ENCODE measurements at regions not wholly inside any gene's neighbourhood (a gene's known extent, or its start where the extent isn't known, plus 50 kb on each side); places are given as distances from the start of the nearest gene placed in this dataset.

- no peak for DNase-seq (ENCODE audit: low spot score)
Observed at GRCh38 chr1:104830534-104830933, 1080.8 kb downstream of the AMY1C start.

- DNase-seq (ENCODE audit: low spot score) = no peak
Observed at GRCh38 chr1:104852151-104852550, 1102.5 kb downstream of the AMY1C start.

- DNase-seq (ENCODE audit: low spot score) = no peak
Observed at GRCh38 chr1:104853276-104853675, 1103.6 kb downstream of the AMY1C start.

GRCh38 chr1:104854529-104854928 is 1104.8 kb downstream of the AMY1C start:
- no peak for DNase-seq (ENCODE audit: low spot score)

- DNase-seq (ENCODE audit: low spot score) = no peak
Observed at GRCh38 chr1:104855550-104855949, 1105.9 kb downstream of the AMY1C start.

GRCh38 chr1:104856091-104856490 is 1106.4 kb downstream of the AMY1C start:
- no peak for DNase-seq (ENCODE audit: low spot score)

- DNase-seq (ENCODE audit: low spot score) = no peak
Observed at GRCh38 chr1:104856518-104856917, 1106.8 kb downstream of the AMY1C start.

GRCh38 chr1:104868794-104869193 is 1119.1 kb downstream of the AMY1C start:
- DNase-seq (ENCODE audit: low spot score) = no peak

GRCh38 chr1:104874044-104874443 is 1124.3 kb downstream of the AMY1C start:
- DNase-seq (ENCODE audit: low spot score) = no peak

- DNase-seq (ENCODE audit: low spot score) = no peak
Observed at GRCh38 chr1:104878203-104878909, 1128.7 kb downstream of the AMY1C start.

- DNase-seq (ENCODE audit: low spot score) = no peak
Observed at GRCh38 chr1:104884939-104885338, 1135.2 kb downstream of the AMY1C start.

- DNase-seq (ENCODE audit: low spot score) = no peak
Observed at GRCh38 chr1:104905322-104905721, 1155.6 kb downstream of the AMY1C start.

GRCh38 chr1:104906141-104906540 is 1156.4 kb downstream of the AMY1C start:
- no peak for DNase-seq (ENCODE audit: low spot score)

- DNase-seq (ENCODE audit: low spot score) = no peak
Observed at GRCh38 chr1:104919188-104919587, 1169.5 kb downstream of the AMY1C start.

- DNase-seq (ENCODE audit: low spot score) = no peak
Observed at GRCh38 chr1:104921525-104921924, 1171.8 kb downstream of the AMY1C start.

- no peak for DNase-seq (ENCODE audit: low spot score)
Observed at GRCh38 chr1:104923075-104923474, 1173.4 kb downstream of the AMY1C start.

GRCh38 chr1:104929280-104929679 is 1179.6 kb downstream of the AMY1C start:
- no peak for DNase-seq (ENCODE audit: low spot score)

GRCh38 chr1:104932030-104932915 is 1182.6 kb downstream of the AMY1C start:
- no peak for DNase-seq (ENCODE audit: low spot score)

- no peak for DNase-seq (ENCODE audit: low spot score)
Observed at GRCh38 chr1:104932949-104933679, 1183.4 kb downstream of the AMY1C start.

GRCh38 chr1:104933846-104934245 is 1184.1 kb downstream of the AMY1C start:
- no peak for DNase-seq (ENCODE audit: low spot score)

- DNase-seq (ENCODE audit: low spot score) = no peak
Observed at GRCh38 chr1:104945406-104945805, 1195.7 kb downstream of the AMY1C start.

GRCh38 chr1:104946558-104947210 is 1197.0 kb downstream of the AMY1C start:
- DNase-seq (ENCODE audit: low spot score) = no peak
